ENCODE measurements at regions not wholly inside any gene's neighbourhood (a gene's known extent, or its start where the extent isn't known, plus 50 kb on each side); places are given as distances from the start of the nearest gene placed in this dataset.

- Histone ChIP-seq H3K9me3 (no peaks in the 10 kb centered on the region), H4K20me1 (ENCODE audit: insufficient read depth) (no peaks in the 10 kb centered on the region), H2AFZ (ENCODE audit: low read depth) (no peak overlapping the region), H3K4me1 (ENCODE audit: control insufficient read depth in 1 of 2, insufficient read depth in 2 of 2, low read depth in 1 of 2, low read length in 1 of 2) (no peaks in the 10 kb centered on the region; a peak in 1 of 4 replicates), H3K36me3 (replicated peaks in 1 of 2; ENCODE audit: control insufficient read depth in 1 of 2, insufficient read depth in 2 of 2, low read length in 1 of 2) (no peaks in the 10 kb centered on the region), H3K4me2 (no peak overlapping the region), H3K9ac (no peak overlapping the region), H3K9me2 (no peaks in the 10 kb centered on the region), H3K27me3 (ENCODE audit: insufficient read depth) (no peaks in the 10 kb centered on the region), H3K4me3 (ENCODE audit: low read depth in 2 of 2, low read length in 1 of 2) (no peak overlapping the region), H3K27ac (ENCODE audit: low read depth in 2 of 2, low read length in 1 of 2) (no peak overlapping the region), H3K79me2 (ENCODE audit: insufficient read depth) (no peaks in the 10 kb centered on the region), H3F3A (replicated peaks; ENCODE audit: insufficient read depth) (no peaks in the 10 kb centered on the region)
- ChIA-PET POLR2A (no interaction called here), CTCF (interaction anchor here (1.1 kb wide), 1 partner anchor 10 kb away, joined by 3 read pairs; no protein-coding TSS in a partner anchor)
- TF ChIP-seq MXI1 (IDR thresholded peaks at IDR 0.05; ENCODE audit: low read depth, low read length) (no peak), USF2 (IDR thresholded peaks at IDR 0.05; ENCODE audit: borderline replicate concordance, low read depth, low read length) (no peak), NRF1 (IDR thresholded peaks at IDR 0.05; ENCODE audit: low read depth, low read length) (no peak), NFIC (IDR thresholded peaks at IDR 0.05; ENCODE audit: borderline replicate concordance) (no peak), RAD21 (IDR thresholded peaks at IDR 0.05; ENCODE audit: low read length) (no peak), FOSL2 (IDR thresholded peaks at IDR 0.05; ENCODE audit: borderline replicate concordance, low read depth) (no peak)
- TF ChIP-seq, protein P1, sequence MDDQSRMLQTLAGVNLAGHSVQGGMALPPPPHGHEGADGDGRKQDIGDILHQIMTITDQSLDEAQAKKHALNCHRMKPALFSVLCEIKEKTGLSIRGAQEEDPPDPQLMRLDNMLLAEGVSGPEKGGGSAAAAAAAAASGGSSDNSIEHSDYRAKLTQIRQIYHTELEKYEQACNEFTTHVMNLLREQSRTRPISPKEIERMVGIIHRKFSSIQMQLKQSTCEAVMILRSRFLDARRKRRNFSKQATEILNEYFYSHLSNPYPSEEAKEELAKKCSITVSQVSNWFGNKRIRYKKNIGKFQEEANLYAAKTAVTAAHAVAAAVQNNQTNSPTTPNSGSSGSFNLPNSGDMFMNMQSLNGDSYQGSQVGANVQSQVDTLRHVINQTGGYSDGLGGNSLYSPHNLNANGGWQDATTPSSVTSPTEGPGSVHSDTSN (IDR thresholded peaks at IDR 0.05) = no peak
- TF ChIP-seq, protein P2, sequence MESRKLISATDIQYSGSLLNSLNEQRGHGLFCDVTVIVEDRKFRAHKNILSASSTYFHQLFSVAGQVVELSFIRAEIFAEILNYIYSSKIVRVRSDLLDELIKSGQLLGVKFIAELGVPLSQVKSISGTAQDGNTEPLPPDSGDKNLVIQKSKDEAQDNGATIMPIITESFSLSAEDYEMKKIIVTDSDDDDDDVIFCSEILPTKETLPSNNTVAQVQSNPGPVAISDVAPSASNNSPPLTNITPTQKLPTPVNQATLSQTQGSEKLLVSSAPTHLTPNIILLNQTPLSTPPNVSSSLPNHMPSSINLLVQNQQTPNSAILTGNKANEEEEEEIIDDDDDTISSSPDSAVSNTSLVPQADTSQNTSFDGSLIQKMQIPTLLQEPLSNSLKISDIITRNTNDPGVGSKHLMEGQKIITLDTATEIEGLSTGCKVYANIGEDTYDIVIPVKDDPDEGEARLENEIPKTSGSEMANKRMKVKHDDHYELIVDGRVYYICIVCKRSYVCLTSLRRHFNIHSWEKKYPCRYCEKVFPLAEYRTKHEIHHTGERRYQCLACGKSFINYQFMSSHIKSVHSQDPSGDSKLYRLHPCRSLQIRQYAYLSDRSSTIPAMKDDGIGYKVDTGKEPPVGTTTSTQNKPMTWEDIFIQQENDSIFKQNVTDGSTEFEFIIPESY (IDR thresholded peaks at IDR 0.05; ENCODE audit: borderline replicate concordance, low read depth) = no peak
- 40% methylated on average over 4 of the region's 4 CpGs for WGBS (ENCODE audit: low lambda C conversion rate)
- DNase-seq = no peak
These were observed 123.7 kb upstream of the PROX1 start for GRCh38 chr1:213864091-213864490.

GRCh38 chr1:213868482-213868881 lies 119.3 kb upstream of the PROX1 start:
- Histone ChIP-seq H3F3A (replicated peaks; ENCODE audit: insufficient read depth) (no peaks in the 10 kb centered on the region), H3K9ac (no peak overlapping the region), H3K4me2 (no peak overlapping the region), H3K27ac (ENCODE audit: low read depth in 2 of 2, low read length in 1 of 2) (no peak overlapping the region), H3K9me2 (no peaks in the 10 kb centered on the region), H3K4me3 (ENCODE audit: low read depth in 2 of 2, low read length in 1 of 2) (no peak overlapping the region), H2AFZ (ENCODE audit: low read depth) (no peak overlapping the region), H3K9me3 (no peaks in the 10 kb centered on the region), H3K36me3 (replicated peaks in 1 of 2; ENCODE audit: control insufficient read depth in 1 of 2, insufficient read depth in 2 of 2, low read length in 1 of 2) (no peaks in the 10 kb centered on the region), H3K4me1 (ENCODE audit: control insufficient read depth in 1 of 2, insufficient read depth in 2 of 2, low read depth in 1 of 2, low read length in 1 of 2) (no peaks in the 10 kb centered on the region; a peak in 1 of 4 replicates), H4K20me1 (ENCODE audit: insufficient read depth) (no peaks in the 10 kb centered on the region), H3K27me3 (ENCODE audit: insufficient read depth) (no peaks in the 10 kb centered on the region), H3K79me2 (ENCODE audit: insufficient read depth) (no peaks in the 10 kb centered on the region)
- ChIA-PET CTCF (interaction anchor here (0.8 kb wide), 1 partner anchor 22 kb away, joined by 4 read pairs; no protein-coding TSS in a partner anchor), POLR2A (no interaction called here)
- no peak for TF ChIP-seq JUND (IDR thresholded peaks at IDR 0.05)
- no peak for TF ChIP-seq SMC3 (IDR thresholded peaks at IDR 0.05; ENCODE audit: low read depth, low read length)
- no peak for TF ChIP-seq IRF3 (IDR thresholded peaks at IDR 0.05; ENCODE audit: low read depth, low read length)
- TF ChIP-seq TAF1 (IDR thresholded peaks at IDR 0.05; ENCODE audit: borderline replicate concordance, low read depth, low read length) = no peak
- no peak for TF ChIP-seq RAD21 (IDR thresholded peaks at IDR 0.05; ENCODE audit: low read length)
- TF ChIP-seq, protein P3, sequence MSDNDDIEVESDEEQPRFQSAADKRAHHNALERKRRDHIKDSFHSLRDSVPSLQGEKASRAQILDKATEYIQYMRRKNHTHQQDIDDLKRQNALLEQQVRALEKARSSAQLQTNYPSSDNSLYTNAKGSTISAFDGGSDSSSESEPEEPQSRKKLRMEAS (IDR thresholded peaks at IDR 0.05; ENCODE audit: low read depth) = no peak
- no peak for TF ChIP-seq ELF1 (IDR thresholded peaks at IDR 0.05)
- no peak for TF ChIP-seq CTCF (IDR thresholded peaks at IDR 0.05)
- TF ChIP-seq NRF1 (IDR thresholded peaks at IDR 0.05; ENCODE audit: low read depth, low read length) = no peak
- TF ChIP-seq FOXM1 (IDR thresholded peaks at IDR 0.05; ENCODE audit: low read depth) = no peak
- no peak for TF ChIP-seq MEF2A (IDR thresholded peaks at IDR 0.05; ENCODE audit: borderline replicate concordance, low read depth)
- DNase-seq = no peak
- WGBS (ENCODE audit: low lambda C conversion rate) = 2% methylated on average over 2 of the region's 2 CpGs

Measured in SK-N-SH (cell line).